HepG2 (cell line): ENCODE measurements at regions not wholly inside any gene's neighbourhood (a gene's known extent, or its start where the extent isn't known, plus 50 kb on each side); places are given as distances from the start of the nearest gene placed in this dataset.

ENCODE experiments used
- ATAC-seq: fragments of 200-7000 bp; cut with Tn5 transposase; 3 replicates; pipeline ENCODE4 v1.9.1; 2020; ENCODE audit warnings: mild to moderate bottlenecking, moderate library complexity
- BruUV-seq: library from RNA; stranded (reverse); fragments of 400-500 nt; replicated peaks from 2 replicates; lab custom pipeline; 2021; lab: Mats Ljungman, UMichigan
- CTCF ChIA-PET: fragments of 300-600 bp; formaldehyde crosslinking; extraction: SDS; loops from one replicate; lab custom pipeline; 2021; ENCODE audit warnings: low total read pairs, inconsistent platforms, low intra/inter-chr PET ratio; lab: Yijun Ruan, JAX
- POLR2A ChIA-PET: fragments of 350-600 bp; sonication (Branson Sonifier 250); formaldehyde crosslinking; loops from one replicate; lab custom pipeline; 2020; ENCODE audit warnings: antibody characterized with exemption, inconsistent platforms; lab: Yijun Ruan, JAX
- DNase-seq: peaks from one replicate; pipeline ENCODE4 v3.0.0-alpha.2; 2015; ENCODE audit warnings: low spot score
- FAIRE-seq: peaks from 3 replicates; lab custom pipeline; 2011; peaks lifted over from hg19 to GRCh38; lab: Jason Lieb, UNC
- H2AFZ ChIP-seq: one replicate; pipeline ENCODE4 v1.6.1; 2011; ENCODE audit warnings: low read length, inconsistent platforms
- H3K27ac ChIP-seq: fragments of 300-600 bp; 3 replicates; pipeline ENCODE4 v1.8.0; 2011; ENCODE audit warnings: mixed run types, mild to moderate bottlenecking, mixed read lengths, low read length, inconsistent platforms; ENCODE audit not compliant: insufficient read depth; ENCODE audit errors: extremely low read length
- H3K27me3 ChIP-seq, 2 experiments: fragments of 200-600 bp in 1 of 2; 2 replicates in 1 of 2; 3 replicates in 1 of 2; pipeline versions ENCODE4 v1.6.0 to v1.8.0; 2011; ENCODE audit warnings: low read length in 2 of 2, mild to moderate bottlenecking in 2 of 2, moderate library complexity in 2 of 2, inconsistent platforms in 1 of 2; ENCODE audit not compliant: insufficient read depth in 2 of 2, control insufficient read depth in 1 of 2
- H3K36me3 ChIP-seq, 2 experiments: fragments of 200-600 bp in 1 of 2; replicated peaks in 1 of 2; 2 replicates in 1 of 2; 3 replicates in 1 of 2; pipeline versions ENCODE4 v1.5.1 to v1.8.0; 2011; ENCODE audit warnings: low read length in 2 of 2, inconsistent platforms in 1 of 2; ENCODE audit not compliant: insufficient read depth in 2 of 2, control insufficient read depth in 1 of 2
- H3K4me1 ChIP-seq: 2 replicates; pipeline ENCODE4 v1.5.1; 2012; ENCODE audit warnings: low read length, inconsistent platforms; ENCODE audit not compliant: insufficient read depth
- H3K4me2 ChIP-seq: 2 replicates; pipeline ENCODE4 v1.6.0; 2011; ENCODE audit warnings: low read depth, low read length, inconsistent platforms
- H3K4me3 ChIP-seq, 3 experiments: fragments of 200-600 bp in 1 of 3; sonication (generic), shearing (Covaris generic) in 1 of 3; replicated peaks in 1 of 3; 2 replicates each; pipeline ENCODE4 v1.5.1; 2011 to 2016; ENCODE audit warnings: low read length in 3 of 3, inconsistent platforms in 2 of 3, low read depth in 2 of 3, mild to moderate bottlenecking in 2 of 3, control low read depth in 1 of 3, mixed read lengths in 1 of 3; ENCODE audit not compliant: insufficient read depth in 1 of 3
- H3K79me2 ChIP-seq: one replicate; pipeline ENCODE4 v1.6.1; 2011; ENCODE audit warnings: low read length, inconsistent platforms; ENCODE audit not compliant: insufficient read depth
- H3K9ac ChIP-seq: 2 replicates; pipeline ENCODE4 v1.6.0; 2011; ENCODE audit warnings: mild to moderate bottlenecking, low read depth, low read length, inconsistent platforms; ENCODE audit not compliant: insufficient read depth
- H3K9me3 ChIP-seq: 2 replicates; pipeline ENCODE4 v1.5.1; 2012; ENCODE audit warnings: mild to moderate bottlenecking, low read length
- H4K20me1 ChIP-seq: 2 replicates; pipeline ENCODE4 v1.6.0; 2011; ENCODE audit warnings: inconsistent platforms, mild to moderate bottlenecking, low read length, moderate library complexity; ENCODE audit not compliant: insufficient read depth
- DR1 ChIP-seq: sonication (generic); formaldehyde crosslinking; IDR thresholded peaks from 2 replicates; pipeline ENCODE4 v1.8.0; 2021; ENCODE audit warnings: mild to moderate bottlenecking, missing genetic modification reagents, inconsistent platforms
- ETV5 ChIP-seq: IDR thresholded peaks from 2 replicates; pipeline ENCODE4 v1.6.1; 2018; ENCODE audit warnings: missing biosample characterization, missing genetic modification reagents, inconsistent platforms, borderline replicate concordance
- FOXK2 ChIP-seq: fragments of 450-650 bp; IDR thresholded peaks from 2 replicates; pipeline ENCODE4 v1.6.1; 2016
- HNF4G ChIP-seq, 2 experiments: sonication (generic) in 1 of 2; formaldehyde crosslinking in 1 of 2; IDR thresholded peaks; 2 replicates each; pipeline versions ENCODE4 v1.4.0 to v1.6.1; 2011 to 2020; ENCODE audit warnings: borderline replicate concordance in 2 of 2, low read depth in 2 of 2, mild to moderate bottlenecking in 2 of 2, low read length in 1 of 2, missing genetic modification reagents in 1 of 2, moderate library complexity in 1 of 2
- IRF2 ChIP-seq: IDR thresholded peaks from 2 replicates; pipeline ENCODE4 v1.6.1; 2018; ENCODE audit warnings: missing genetic modification reagents, missing compliant biosample characterization
- MEF2D ChIP-seq: sonication (generic); formaldehyde crosslinking; IDR thresholded peaks from 2 replicates; pipeline ENCODE4 v1.5.1; 2020; ENCODE audit warnings: mild to moderate bottlenecking, missing genetic modification reagents
- NFIC ChIP-seq: IDR thresholded peaks from 2 replicates; pipeline ENCODE4 v1.6.1; 2012; ENCODE audit warnings: mild to moderate bottlenecking, low read length, inconsistent platforms
- RFX5 ChIP-seq: IDR thresholded peaks from 2 replicates; pipeline ENCODE4 v1.6.1; 2011; ENCODE audit warnings: low read depth, low read length, improper control_type of control experiment
- RFXANK ChIP-seq: IDR thresholded peaks from 2 replicates; pipeline ENCODE4 v1.6.1; 2016
- SALL2 ChIP-seq: sonication (generic); formaldehyde crosslinking; IDR thresholded peaks from 2 replicates; pipeline ENCODE4 v1.8.1; 2023; ENCODE audit warnings: mild to moderate bottlenecking, missing genetic modification reagents, inconsistent platforms
- SATB2 ChIP-seq: sonication (generic); formaldehyde crosslinking; IDR thresholded peaks from 2 replicates; pipeline ENCODE4 v1.5.0; 2020; ENCODE audit warnings: missing genetic modification reagents
- SMARCC2 ChIP-seq: fragments of 450-650 bp; IDR thresholded peaks from 2 replicates; pipeline ENCODE4 v1.6.1; 2017; ENCODE audit warnings: antibody characterized with exemption, mild to moderate bottlenecking
- SRSF1 ChIP-seq: fragments of 200-400 bp; formaldehyde crosslinking; optimal IDR thresholded peaks from 2 replicates; pipeline ENCODE3; 2017; ENCODE audit warnings: mild to moderate bottlenecking, low read depth, low read length, moderate library complexity
- TOE1 ChIP-seq: sonication (generic); formaldehyde crosslinking; IDR thresholded peaks from 2 replicates; pipeline ENCODE4 v1.4.0; 2020; ENCODE audit warnings: mild to moderate bottlenecking, missing genetic modification reagents
- WIZ ChIP-seq: sonication (generic); formaldehyde crosslinking; IDR thresholded peaks from 2 replicates; pipeline ENCODE4 v1.5.1; 2020; ENCODE audit warnings: mild to moderate bottlenecking, missing genetic modification reagents
- ZBTB7A ChIP-seq: sonication (generic); formaldehyde crosslinking; IDR thresholded peaks from 2 replicates; pipeline ENCODE4 v1.8.0; 2022; ENCODE audit warnings: mild to moderate bottlenecking, missing genetic modification reagents
- ZNF225 ChIP-seq: sonication (generic); formaldehyde crosslinking; IDR thresholded peaks from 2 replicates; pipeline ENCODE4 v1.4.0; 2020; ENCODE audit warnings: mild to moderate bottlenecking, missing genetic modification reagents
- ZNF234 ChIP-seq: sonication (generic); formaldehyde crosslinking; conservative IDR thresholded peaks from 2 replicates; pipeline ENCODE4 v1.5.1; 2020; ENCODE audit warnings: mild to moderate bottlenecking, missing genetic modification reagents
- ZNF326 ChIP-seq: sonication (generic); formaldehyde crosslinking; IDR thresholded peaks from 2 replicates; pipeline ENCODE4 v1.4.0; 2020; ENCODE audit warnings: missing genetic modification reagents, borderline replicate concordance
- ZNF552 ChIP-seq: sonication (generic); formaldehyde crosslinking; IDR thresholded peaks from 2 replicates; pipeline ENCODE4 v1.9.0; 2022; ENCODE audit warnings: missing genetic modification reagents, mild to moderate bottlenecking, borderline replicate concordance
- ZNF615 ChIP-seq: sonication (generic); formaldehyde crosslinking; IDR thresholded peaks from 2 replicates; pipeline ENCODE4 v1.5.0; 2020; ENCODE audit warnings: mild to moderate bottlenecking, missing genetic modification reagents, borderline replicate concordance
- ZSCAN12 ChIP-seq: sonication (generic); formaldehyde crosslinking; IDR thresholded peaks from 2 replicates; pipeline ENCODE4 v1.9.0; 2021; ENCODE audit warnings: mild to moderate bottlenecking, missing genetic modification reagents
- whole genome bisulfite sequencing: methylation state at CpG from one replicate; pipeline ENCODE4 v1.1.6; 2017; ENCODE audit warnings: low lambda C conversion rate; 5-methylcytosine and 5-hydroxymethylcytosine counted together
- in situ Hi-C: cut with HindIII; loops from 2 replicates; pipeline ENCODE4 v1.10.0; 2017; ENCODE audit warnings: low pct_unique_long_range_greater_than_20kb; ENCODE audit not compliant: extremely low pct_ligation_motif_present
- intact Hi-C: fragments of 100-400 bp; cut with micrococcal nuclease; formaldehyde crosslinking; loops from one replicate; pipeline ENCODE4 v1.10.0; 2022; ENCODE audit not compliant: unreplicated experiment
- TF ChIP-seq, protein P1 (sequence below): sonication (generic); formaldehyde crosslinking; IDR thresholded peaks from 2 replicates; pipeline ENCODE4 v1.5.0; 2020; ENCODE audit warnings: missing genetic modification reagents
- TF ChIP-seq, protein P2 (sequence below): sonication (generic); formaldehyde crosslinking; IDR thresholded peaks from 2 replicates; pipeline ENCODE4 v1.8.1; 2023; ENCODE audit warnings: mild to moderate bottlenecking, missing genetic modification reagents
- TF ChIP-seq, protein P3 (sequence below): IDR thresholded peaks from 2 replicates; pipeline ENCODE4 v1.6.1; 2016; ENCODE audit warnings: mild to moderate bottlenecking, missing biosample characterization, missing genetic modification reagents

DNA sequence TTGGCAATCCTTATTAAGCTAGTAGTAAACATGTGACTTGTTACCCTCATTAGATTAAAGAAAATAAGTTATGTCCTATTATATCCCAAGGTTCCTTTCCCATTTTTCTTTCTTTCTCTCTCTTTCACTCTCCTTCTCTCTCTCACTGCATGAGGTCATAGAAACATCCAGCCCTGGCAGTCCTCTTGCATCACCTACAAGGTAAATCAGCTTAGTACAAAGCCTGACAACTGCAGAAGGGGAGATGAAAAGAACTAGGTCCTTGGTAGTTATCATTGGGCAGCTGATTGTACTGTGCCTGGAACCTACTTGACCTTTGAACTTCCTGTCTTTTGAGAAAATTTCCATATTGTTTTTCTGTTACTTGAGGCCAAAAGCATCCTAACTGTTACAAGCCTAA is 307.9 kb upstream of the SP8 start (continued):
- TF ChIP-seq TOE1 (CRISPR knock-in tag), result no peak
- TF ChIP-seq ZSCAN12 (CRISPR knock-in tag), result no peak
- TF ChIP-seq SRSF1, result no peak
- TF ChIP-seq, protein P1, sequence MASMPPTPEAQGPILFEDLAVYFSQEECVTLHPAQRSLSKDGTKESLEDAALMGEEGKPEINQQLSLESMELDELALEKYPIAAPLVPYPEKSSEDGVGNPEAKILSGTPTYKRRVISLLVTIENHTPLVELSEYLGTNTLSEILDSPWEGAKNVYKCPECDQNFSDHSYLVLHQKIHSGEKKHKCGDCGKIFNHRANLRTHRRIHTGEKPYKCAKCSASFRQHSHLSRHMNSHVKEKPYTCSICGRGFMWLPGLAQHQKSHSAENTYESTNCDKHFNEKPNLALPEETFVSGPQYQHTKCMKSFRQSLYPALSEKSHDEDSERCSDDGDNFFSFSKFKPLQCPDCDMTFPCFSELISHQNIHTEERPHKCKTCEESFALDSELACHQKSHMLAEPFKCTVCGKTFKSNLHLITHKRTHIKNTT, result no peak
- no peak for TF ChIP-seq DR1

DNA sequence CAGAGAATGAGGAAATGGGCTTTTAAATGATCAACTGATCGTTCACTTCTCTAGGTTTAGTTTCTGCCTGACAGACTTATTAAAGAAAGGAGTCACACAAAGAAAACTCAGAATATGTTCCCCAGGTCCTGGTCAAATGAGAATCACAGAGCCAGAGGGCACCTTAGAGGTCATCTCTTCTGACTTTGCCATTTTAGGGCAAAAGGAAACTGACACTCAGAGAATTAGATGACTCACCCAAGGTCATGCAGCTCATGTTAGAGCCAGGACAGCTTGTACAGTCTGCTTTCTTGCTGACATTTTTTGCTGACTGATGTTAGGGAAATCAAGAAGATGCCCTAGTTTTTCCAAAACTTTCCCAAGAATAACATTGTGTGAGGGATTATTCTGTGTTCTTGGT is 312.7 kb upstream of the SP8 start:
- Histone ChIP-seq H3K9me3 (no peaks in the 10 kb centered on the region), H3K4me3 (no peak overlapping the region), H3K27me3 (no peaks in the 10 kb centered on the region), H3K36me3 (no peaks in the 10 kb centered on the region), H3K4me1 (no peaks in the 10 kb centered on the region), H3K79me2 (no peaks in the 10 kb centered on the region), H2AFZ (no peak overlapping the region)
- no peak for FAIRE-seq
- POLR2A ChIA-PET, result no interaction called here
- WGBS, result 8% methylated on average over 1 of the region's 1 CpG
- DNase-seq, result no peak
- TF ChIP-seq, protein P2, sequence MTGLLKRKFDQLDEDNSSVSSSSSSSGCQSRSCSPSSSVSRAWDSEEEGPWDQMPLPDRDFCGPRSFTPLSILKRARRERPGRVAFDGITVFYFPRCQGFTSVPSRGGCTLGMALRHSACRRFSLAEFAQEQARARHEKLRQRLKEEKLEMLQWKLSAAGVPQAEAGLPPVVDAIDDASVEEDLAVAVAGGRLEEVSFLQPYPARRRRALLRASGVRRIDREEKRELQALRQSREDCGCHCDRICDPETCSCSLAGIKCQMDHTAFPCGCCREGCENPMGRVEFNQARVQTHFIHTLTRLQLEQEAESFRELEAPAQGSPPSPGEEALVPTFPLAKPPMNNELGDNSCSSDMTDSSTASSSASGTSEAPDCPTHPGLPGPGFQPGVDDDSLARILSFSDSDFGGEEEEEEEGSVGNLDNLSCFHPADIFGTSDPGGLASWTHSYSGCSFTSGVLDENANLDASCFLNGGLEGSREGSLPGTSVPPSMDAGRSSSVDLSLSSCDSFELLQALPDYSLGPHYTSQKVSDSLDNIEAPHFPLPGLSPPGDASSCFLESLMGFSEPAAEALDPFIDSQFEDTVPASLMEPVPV (CRISPR knock-in tag), result no peak
- TF ChIP-seq ZNF326 (CRISPR knock-in tag) (no peak), SMARCC2 (no peak), HNF4G (IDR thresholded peaks at IDR 0.05; ENCODE audit: borderline replicate concordance, low read depth, low read length) (no peak), HNF4G (CRISPR knock-in tag; IDR thresholded peaks at IDR 0.05; ENCODE audit: borderline replicate concordance, low read depth) (no peak), FOXK2 (no peak), ZNF225 (no peak), MEF2D (CRISPR knock-in tag) (no peak), ZBTB7A (CRISPR knock-in tag) (no peak), IRF2 (no peak), NFIC (no peak), ZNF234 (no peak), RFX5 (no peak), ZNF552 (CRISPR knock-in tag) (no peak), SATB2 (CRISPR knock-in tag) (no peak), ETV5 (no peak), SALL2 (no peak), RFXANK (CRISPR knock-in tag) (no peak), WIZ (no peak), ZNF615 (CRISPR knock-in tag) (no peak)
- TF ChIP-seq, protein P3, sequence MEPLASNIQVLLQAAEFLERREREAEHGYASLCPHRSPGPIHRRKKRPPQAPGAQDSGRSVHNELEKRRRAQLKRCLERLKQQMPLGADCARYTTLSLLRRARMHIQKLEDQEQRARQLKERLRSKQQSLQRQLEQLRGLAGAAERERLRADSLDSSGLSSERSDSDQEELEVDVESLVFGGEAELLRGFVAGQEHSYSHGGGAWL, result no peak
- TF ChIP-seq, all 625 proteins: peak for 0
- no peak for ATAC-seq
- Histone ChIP-seq H3K4me2 (no peak overlapping the region), H3K9ac (no peak overlapping the region), H4K20me1 (no peaks in the 10 kb centered on the region), H3K27ac (no peak overlapping the region)
- CTCF ChIA-PET, result no interaction called here
- in situ Hi-C loops, result no loop called here
- intact Hi-C loops, result no loop called here
- no TSS peak for BruUV-seq
